Uterus (tissue), 2 donors: ENCODE measurements at regions not wholly inside any gene's neighbourhood (a gene's known extent, or its start where the extent isn't known, plus 50 kb on each side); places are given as distances from the start of the nearest gene placed in this dataset.

Experiments used
- CTCF ChIP-seq, 4 experiments: fragments of 200-600 bp in 2 of 4; fragments of 450-650 bp in 2 of 4; sonication (generic) in 2 of 4; IDR thresholded peaks; one replicate each; pipeline ENCODE4 v1.5.1; 2016 to 2019; ENCODE audit warnings: antibody characterized with exemption in 4 of 4, mild to moderate bottlenecking in 2 of 4, moderate library complexity in 1 of 4
- POLR2A ChIP-seq, 2 donors: fragments of 450-650 bp; IDR thresholded peaks; one replicate each; pipeline ENCODE4 v1.6.1; 2016; ENCODE audit warnings: antibody characterized with exemption in 2 of 2, mild to moderate bottlenecking in 1 of 2, moderate library complexity in 1 of 2

GRCh38 chr6:137724018-137724403, 143.0 kb upstream of the TNFAIP3 start:
- TF ChIP-seq CTCF (IDR thresholded peaks at IDR 0.05) = no peak
- no peak for TF ChIP-seq POLR2A (IDR thresholded peaks at IDR 0.05)
